AG10803 (cell line): ENCODE measurements at regions not wholly inside any gene's neighbourhood (a gene's known extent, or its start where the extent isn't known, plus 50 kb on each side); places are given as distances from the start of the nearest gene placed in this dataset.
"Not testable (repeated sequence)": the region's sequence is repeated elsewhere in the genome, so short reads cannot be mapped to it uniquely, and the experiment has no call there.

Source experiments
- DNase-seq: peaks from one replicate; pipeline ENCODE4 v3.0.0; 2010; ENCODE audit warnings: low read depth
- H3K4me3 ChIP-seq: 2 replicates; pipeline ENCODE4 v1.5.1; 2011; ENCODE audit warnings: mild to moderate bottlenecking, low read length, control low read depth
- TF ChIP-seq, protein P1 (sequence below): conservative IDR thresholded peaks from 2 replicates; pipeline ENCODE4 v1.5.1; 2011; ENCODE audit warnings: mild to moderate bottlenecking, low read length, control low read depth, inconsistent platforms

DNA sequence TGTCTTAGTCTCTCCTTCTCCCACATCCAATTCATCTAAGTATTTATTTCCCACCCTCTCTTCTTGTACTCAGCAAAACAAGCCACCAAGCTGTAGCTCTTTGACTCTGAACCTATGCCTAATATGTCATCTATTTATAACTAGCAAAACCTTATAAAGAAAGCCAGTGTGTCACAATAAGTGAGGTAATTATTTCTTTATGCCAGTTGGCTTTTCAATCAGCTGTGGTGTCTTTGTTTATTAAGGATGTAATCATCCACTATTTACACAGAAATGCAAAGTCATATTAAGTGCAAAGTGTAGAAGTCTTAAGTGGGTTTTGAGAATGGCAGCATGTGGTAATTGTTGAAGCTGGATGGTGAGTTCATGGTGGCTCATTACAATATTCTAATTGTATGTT, 215.2 kb upstream of the HTR1E start:
- no peak overlapping the region for H3K4me3 ChIP-seq
- TF ChIP-seq, protein P1, sequence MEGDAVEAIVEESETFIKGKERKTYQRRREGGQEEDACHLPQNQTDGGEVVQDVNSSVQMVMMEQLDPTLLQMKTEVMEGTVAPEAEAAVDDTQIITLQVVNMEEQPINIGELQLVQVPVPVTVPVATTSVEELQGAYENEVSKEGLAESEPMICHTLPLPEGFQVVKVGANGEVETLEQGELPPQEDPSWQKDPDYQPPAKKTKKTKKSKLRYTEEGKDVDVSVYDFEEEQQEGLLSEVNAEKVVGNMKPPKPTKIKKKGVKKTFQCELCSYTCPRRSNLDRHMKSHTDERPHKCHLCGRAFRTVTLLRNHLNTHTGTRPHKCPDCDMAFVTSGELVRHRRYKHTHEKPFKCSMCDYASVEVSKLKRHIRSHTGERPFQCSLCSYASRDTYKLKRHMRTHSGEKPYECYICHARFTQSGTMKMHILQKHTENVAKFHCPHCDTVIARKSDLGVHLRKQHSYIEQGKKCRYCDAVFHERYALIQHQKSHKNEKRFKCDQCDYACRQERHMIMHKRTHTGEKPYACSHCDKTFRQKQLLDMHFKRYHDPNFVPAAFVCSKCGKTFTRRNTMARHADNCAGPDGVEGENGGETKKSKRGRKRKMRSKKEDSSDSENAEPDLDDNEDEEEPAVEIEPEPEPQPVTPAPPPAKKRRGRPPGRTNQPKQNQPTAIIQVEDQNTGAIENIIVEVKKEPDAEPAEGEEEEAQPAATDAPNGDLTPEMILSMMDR = no peak
- DNase-seq = no peak

GRCh38 chr6:86715676-86716075, 221.7 kb upstream of the HTR1E start:
- TF ChIP-seq, protein P1 = no peak
- DNase-seq = no peak
- H3K4me3 ChIP-seq = no peak overlapping the region

DNA sequence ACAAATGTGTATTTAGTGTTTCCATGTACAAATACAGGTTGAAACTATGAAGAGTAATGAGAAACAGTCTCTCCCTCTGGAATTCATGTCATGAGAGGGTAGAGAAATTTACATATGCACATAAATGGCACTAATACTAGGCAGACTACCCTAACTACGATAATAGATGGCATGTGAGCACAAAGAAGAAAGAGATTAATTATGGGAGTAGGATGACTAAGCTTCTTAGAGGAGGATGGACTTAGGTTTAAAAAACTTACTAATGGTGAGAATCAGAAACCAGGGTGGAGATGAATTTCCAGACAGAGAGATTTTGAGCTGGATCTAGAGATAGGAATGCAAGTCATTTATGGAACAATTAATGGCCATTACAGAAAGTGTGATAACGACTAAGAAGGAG, 225.3 kb upstream of the HTR1E start:
- TF ChIP-seq, protein P1 = no peak
- H3K4me3 ChIP-seq = no peak overlapping the region
- no peak for DNase-seq

DNA sequence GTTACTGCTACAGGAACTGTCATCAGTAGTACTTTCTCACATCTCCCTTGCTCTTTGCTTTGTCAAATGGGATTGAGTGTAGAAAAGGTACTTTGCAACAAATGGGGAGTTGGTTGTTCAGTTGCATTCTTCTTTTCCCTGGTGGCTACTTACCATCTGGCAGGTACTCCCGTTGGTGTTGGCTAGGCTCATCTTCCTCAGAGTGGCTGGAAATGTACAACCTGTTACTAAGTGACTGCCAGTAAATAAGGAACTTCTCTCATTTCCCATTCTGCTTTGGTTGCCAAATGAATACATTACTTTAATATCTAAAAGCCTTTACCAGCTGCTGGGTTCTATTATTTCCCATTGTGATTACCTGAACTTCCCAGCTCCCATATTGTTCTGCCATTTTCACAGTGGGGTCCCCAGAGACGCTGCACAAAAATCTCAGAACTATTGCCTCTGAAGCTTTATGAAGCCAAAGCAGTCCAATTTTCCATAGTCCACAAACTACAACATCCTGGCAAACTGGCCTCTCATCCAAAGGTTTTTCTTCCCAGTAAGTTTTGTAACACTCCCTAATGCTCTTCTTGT, 229.7 kb upstream of the HTR1E start:
- no peak overlapping the region for H3K4me3 ChIP-seq
- TF ChIP-seq, protein P1 = no peak
- no peak for DNase-seq

DNA sequence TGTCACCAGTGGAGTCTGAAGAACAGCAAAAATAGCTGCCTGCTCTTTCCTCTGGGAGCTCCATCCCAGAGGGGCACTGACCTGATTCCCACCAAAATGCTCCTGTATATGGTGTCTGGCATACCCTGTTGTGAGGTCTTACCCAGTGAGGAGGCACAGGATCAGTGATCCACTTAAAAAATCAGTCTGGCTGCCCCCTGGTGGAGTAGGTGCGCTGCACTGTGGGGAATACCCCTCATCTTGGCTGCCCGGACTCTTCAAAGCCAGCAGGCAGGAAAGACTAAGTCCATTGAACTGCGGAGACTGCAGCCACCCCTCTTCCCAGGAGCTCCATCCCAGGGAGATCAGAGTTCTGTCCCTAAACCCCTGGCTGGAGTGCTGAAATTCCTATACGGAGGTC, 230.9 kb upstream of the HTR1E start:
- TF ChIP-seq, protein P1 = no peak
- H3K4me3 ChIP-seq = no peak overlapping the region
- DNase-seq = no peak

GRCh38 chr6:86701228-86701627, 236.1 kb upstream of the HTR1E start:
- DNase-seq, H3K4me3 ChIP-seq: not testable (repeated sequence)

GRCh38 chr6:86686496-86686895, 250.8 kb upstream of the HTR1E start:
- DNase-seq = no peak
- H3K4me3 ChIP-seq = no peak overlapping the region
- TF ChIP-seq, protein P1 = no peak
